ENCODE measurements at regions not wholly inside any gene's neighbourhood (a gene's known extent, or its start where the extent isn't known, plus 50 kb on each side); places are given as distances from the start of the nearest gene placed in this dataset.
A peak's percentile ranks its signal among the peaks of the same experiment; 100 is the strongest.

DNA sequence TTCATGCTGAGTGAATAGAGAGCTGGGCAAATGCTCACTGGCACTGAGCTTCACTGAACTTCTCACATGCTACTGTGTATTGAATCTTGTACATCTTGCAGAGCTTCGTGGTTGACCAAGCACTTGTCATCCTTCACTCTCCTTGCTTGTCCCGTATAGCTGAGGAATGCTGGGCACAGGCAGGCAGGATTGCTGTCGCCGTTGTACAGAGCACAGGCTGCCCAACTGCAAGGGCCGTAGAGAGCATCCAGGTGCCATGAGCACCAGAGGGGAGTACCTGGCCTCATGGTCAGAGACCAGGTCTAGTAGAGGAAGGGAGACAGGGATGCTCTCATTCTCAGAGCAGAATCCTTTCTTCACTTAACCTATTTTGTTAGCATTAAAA, 99.8 kb upstream of the RET start:
- WGBS (ENCODE audit: insufficient coverage): 100% methylated on average over 5 of the region's 5 CpGs
- no peak for DNase-seq
- Histone ChIP-seq H3K27ac (ENCODE audit: insufficient read depth in 1 of 2, low read depth in 1 of 2, low read length in 2 of 2, poor library complexity in 1 of 2, severe bottlenecking in 2 of 2) (no peak overlapping the region), H3K36me3 (ENCODE audit: control insufficient read depth in 4 of 4, insufficient read depth in 4 of 4, low read length in 3 of 4) (no peaks in the 10 kb centered on the region), H3K4me1 (ENCODE audit: control extremely low read depth in 1 of 4, control insufficient read depth in 4 of 4, insufficient read depth in 4 of 4, low read length in 3 of 4) (peaks cover 0 to 16% (median 7%) of the 10 kb centered on the region in 4 experiments), H3K4me3 (ENCODE audit: control insufficient read depth in 1 of 7, extremely low read depth in 1 of 7, insufficient read depth in 4 of 7, low read depth in 2 of 7, low read length in 6 of 7) (no peak overlapping the region), H3K9me3 (ENCODE audit: control extremely low read depth in 1 of 5, control insufficient read depth in 4 of 5, insufficient read depth in 2 of 5, low read depth in 1 of 5, low read length in 4 of 5) (no peaks in the 10 kb centered on the region), H3K27me3 (replicated peaks in 2 of 5; ENCODE audit: control insufficient read depth in 4 of 5, insufficient read depth in 5 of 5, low read length in 4 of 5) (no peaks in the 10 kb centered on the region)
- POLR2A ChIA-PET: no interaction called here
- CTCF ChIA-PET: no interaction called here

GRCh38 chr10:42979181-42979580, 97.7 kb upstream of the RET start:
- Histone ChIP-seq H3K36me3 (ENCODE audit: control insufficient read depth in 4 of 4, insufficient read depth in 4 of 4, low read length in 3 of 4) (no peaks in the 10 kb centered on the region), H3K27me3 (replicated peaks in 2 of 5; ENCODE audit: control insufficient read depth in 4 of 5, insufficient read depth in 5 of 5, low read length in 4 of 5) (no peaks in the 10 kb centered on the region), H3K9me3 (ENCODE audit: control extremely low read depth in 1 of 5, control insufficient read depth in 4 of 5, insufficient read depth in 2 of 5, low read depth in 1 of 5, low read length in 4 of 5) (no peaks in the 10 kb centered on the region), H3K4me1 (ENCODE audit: control extremely low read depth in 1 of 4, control insufficient read depth in 4 of 4, insufficient read depth in 4 of 4, low read length in 3 of 4) (peaks cover 0 to 16% (median 7%) of the 10 kb centered on the region in 4 experiments), H3K27ac (ENCODE audit: insufficient read depth in 1 of 2, low read depth in 1 of 2, low read length in 2 of 2, poor library complexity in 1 of 2, severe bottlenecking in 2 of 2) (no peak overlapping the region), H3K4me3 (ENCODE audit: control insufficient read depth in 1 of 7, extremely low read depth in 1 of 7, insufficient read depth in 4 of 7, low read depth in 2 of 7, low read length in 6 of 7) (no peak overlapping the region)
- DNase-seq: peak; percentile 10 to 60 (median 48)
- 62% methylated on average over 2 of the region's 2 CpGs for WGBS (ENCODE audit: insufficient coverage)
- POLR2A ChIA-PET: no interaction called here
- CTCF ChIA-PET: no interaction called here

- Histone ChIP-seq H3K4me3 (ENCODE audit: control insufficient read depth in 1 of 7, extremely low read depth in 1 of 7, insufficient read depth in 4 of 7, low read depth in 2 of 7, low read length in 6 of 7) (no peak overlapping the region), H3K27me3 (replicated peaks in 2 of 5; ENCODE audit: control insufficient read depth in 4 of 5, insufficient read depth in 5 of 5, low read length in 4 of 5) (no peaks in the 10 kb centered on the region), H3K36me3 (ENCODE audit: control insufficient read depth in 4 of 4, insufficient read depth in 4 of 4, low read length in 3 of 4) (no peaks in the 10 kb centered on the region), H3K9me3 (ENCODE audit: control extremely low read depth in 1 of 5, control insufficient read depth in 4 of 5, insufficient read depth in 2 of 5, low read depth in 1 of 5, low read length in 4 of 5) (no peaks in the 10 kb centered on the region), H3K27ac (ENCODE audit: insufficient read depth in 1 of 2, low read depth in 1 of 2, low read length in 2 of 2, poor library complexity in 1 of 2, severe bottlenecking in 2 of 2) (no peak overlapping the region), H3K4me1 (ENCODE audit: control extremely low read depth in 1 of 4, control insufficient read depth in 4 of 4, insufficient read depth in 4 of 4, low read length in 3 of 4) (peaks cover 0 to 14% (median 5%) of the 10 kb centered on the region in 4 experiments)
- ChIA-PET POLR2A (no interaction called here), CTCF (no interaction called here)
- DNase-seq: no peak
- 91% methylated on average over 9 of the region's 12 CpGs for WGBS (ENCODE audit: insufficient coverage)
These were observed 97.0 kb upstream of the RET start for GRCh38 chr10:42979721-42980467.

DNA sequence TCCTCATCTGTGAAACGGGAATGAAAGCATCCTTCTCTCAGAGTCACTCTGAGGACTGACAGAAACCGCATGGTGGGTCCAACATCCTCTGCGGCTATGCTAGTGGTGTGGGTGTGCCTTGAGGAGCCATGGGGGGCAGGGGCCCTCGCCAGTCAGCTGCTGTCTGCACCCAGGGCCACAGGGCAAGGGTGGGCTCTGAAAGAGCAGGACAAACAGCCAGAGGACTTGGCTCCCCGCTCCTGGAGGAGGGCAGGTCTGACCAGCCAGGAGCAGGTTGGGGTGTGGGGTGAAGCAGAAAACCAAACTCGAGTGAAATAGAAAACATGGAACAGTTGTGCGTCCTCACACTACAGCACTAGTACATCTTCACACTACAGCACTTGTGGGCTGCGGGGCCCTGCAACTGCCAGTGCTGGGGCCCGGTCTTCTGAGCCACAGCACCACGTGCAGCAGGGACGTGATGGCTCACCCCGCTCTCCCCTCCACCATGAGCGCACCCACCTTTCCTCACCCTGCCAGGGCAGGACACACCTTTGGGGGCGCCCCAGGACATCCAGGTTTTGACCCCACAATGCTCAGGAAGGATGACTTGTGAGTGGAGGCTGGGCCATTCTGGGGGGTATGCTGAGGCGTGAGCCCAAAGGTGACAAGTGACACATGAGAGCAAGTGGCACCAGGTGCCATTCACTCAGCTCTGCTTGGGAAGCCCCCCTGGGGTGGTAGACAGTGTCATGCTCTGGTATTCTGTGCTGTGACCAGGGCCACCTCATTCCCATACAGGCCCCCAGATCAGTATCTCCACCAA, 96.1 kb upstream of the RET start:
- Histone ChIP-seq H3K27ac (ENCODE audit: insufficient read depth in 1 of 2, low read depth in 1 of 2, low read length in 2 of 2, poor library complexity in 1 of 2, severe bottlenecking in 2 of 2) (no peak overlapping the region), H3K4me3 (ENCODE audit: control insufficient read depth in 1 of 7, extremely low read depth in 1 of 7, insufficient read depth in 4 of 7, low read depth in 2 of 7, low read length in 6 of 7) (no peak overlapping the region), H3K9me3 (ENCODE audit: control extremely low read depth in 1 of 5, control insufficient read depth in 4 of 5, insufficient read depth in 2 of 5, low read depth in 1 of 5, low read length in 4 of 5) (no peaks in the 10 kb centered on the region), H3K36me3 (ENCODE audit: control insufficient read depth in 4 of 4, insufficient read depth in 4 of 4, low read length in 3 of 4) (no peaks in the 10 kb centered on the region), H3K27me3 (replicated peaks in 2 of 5; ENCODE audit: control insufficient read depth in 4 of 5, insufficient read depth in 5 of 5, low read length in 4 of 5) (no peaks in the 10 kb centered on the region), H3K4me1 (ENCODE audit: control extremely low read depth in 1 of 4, control insufficient read depth in 4 of 4, insufficient read depth in 4 of 4, low read length in 3 of 4) (peaks cover 0 to 7% (median 2%) of the 10 kb centered on the region in 4 experiments)
- CTCF ChIA-PET: no interaction called here
- POLR2A ChIA-PET: no interaction called here
- 98% methylated on average over 12 of the region's 15 CpGs for WGBS (ENCODE audit: insufficient coverage)
- no peak for DNase-seq

GRCh38 chr10:42981358-42982236, 95.3 kb upstream of the RET start:
- 99% methylated on average over 22 of the region's 26 CpGs for WGBS (ENCODE audit: insufficient coverage)
- Histone ChIP-seq H3K9me3 (ENCODE audit: control extremely low read depth in 1 of 5, control insufficient read depth in 4 of 5, insufficient read depth in 2 of 5, low read depth in 1 of 5, low read length in 4 of 5) (no peaks in the 10 kb centered on the region), H3K4me1 (ENCODE audit: control extremely low read depth in 1 of 4, control insufficient read depth in 4 of 4, insufficient read depth in 4 of 4, low read length in 3 of 4) (peaks cover 0 to 7% (median 2%) of the 10 kb centered on the region in 4 experiments), H3K27ac (ENCODE audit: insufficient read depth in 1 of 2, low read depth in 1 of 2, low read length in 2 of 2, poor library complexity in 1 of 2, severe bottlenecking in 2 of 2) (no peak overlapping the region), H3K27me3 (replicated peaks in 2 of 5; ENCODE audit: control insufficient read depth in 4 of 5, insufficient read depth in 5 of 5, low read length in 4 of 5) (no peaks in the 10 kb centered on the region), H3K4me3 (ENCODE audit: control insufficient read depth in 1 of 7, extremely low read depth in 1 of 7, insufficient read depth in 4 of 7, low read depth in 2 of 7, low read length in 6 of 7) (no peak overlapping the region), H3K36me3 (ENCODE audit: control insufficient read depth in 4 of 4, insufficient read depth in 4 of 4, low read length in 3 of 4) (no peaks in the 10 kb centered on the region)
- CTCF ChIA-PET: no interaction called here
- POLR2A ChIA-PET: no interaction called here
- no peak for DNase-seq

GRCh38 chr10:42982891-42983506, 93.9 kb upstream of the RET start:
- 85% methylated on average over 10 of the region's 12 CpGs for WGBS (ENCODE audit: insufficient coverage)
- Histone ChIP-seq H3K36me3 (ENCODE audit: control insufficient read depth in 4 of 4, insufficient read depth in 4 of 4, low read length in 3 of 4) (no peaks in the 10 kb centered on the region), H3K9me3 (ENCODE audit: control extremely low read depth in 1 of 5, control insufficient read depth in 4 of 5, insufficient read depth in 2 of 5, low read depth in 1 of 5, low read length in 4 of 5) (no peaks in the 10 kb centered on the region), H3K4me1 (ENCODE audit: control extremely low read depth in 1 of 4, control insufficient read depth in 4 of 4, insufficient read depth in 4 of 4, low read length in 3 of 4) (peaks cover 0 to 13% (median 7%) of the 10 kb centered on the region in 4 experiments), H3K27ac (ENCODE audit: insufficient read depth in 1 of 2, low read depth in 1 of 2, low read length in 2 of 2, poor library complexity in 1 of 2, severe bottlenecking in 2 of 2) (no peak overlapping the region), H3K27me3 (replicated peaks in 2 of 5; ENCODE audit: control insufficient read depth in 4 of 5, insufficient read depth in 5 of 5, low read length in 4 of 5) (no peaks in the 10 kb centered on the region), H3K4me3 (ENCODE audit: control insufficient read depth in 1 of 7, extremely low read depth in 1 of 7, insufficient read depth in 4 of 7, low read depth in 2 of 7, low read length in 6 of 7) (no peak overlapping the region)
- POLR2A ChIA-PET: no interaction called here
- CTCF ChIA-PET: interaction anchor here (0.7 kb wide), 1 partner anchor 96 kb away, joined by 3 read pairs; no protein-coding TSS in a partner anchor
- DNase-seq: no peak
